ENCODE measurements at regions not wholly inside any gene's neighbourhood (a gene's known extent, or its start where the extent isn't known, plus 50 kb on each side); places are given as distances from the start of the nearest gene placed in this dataset.

DNA sequence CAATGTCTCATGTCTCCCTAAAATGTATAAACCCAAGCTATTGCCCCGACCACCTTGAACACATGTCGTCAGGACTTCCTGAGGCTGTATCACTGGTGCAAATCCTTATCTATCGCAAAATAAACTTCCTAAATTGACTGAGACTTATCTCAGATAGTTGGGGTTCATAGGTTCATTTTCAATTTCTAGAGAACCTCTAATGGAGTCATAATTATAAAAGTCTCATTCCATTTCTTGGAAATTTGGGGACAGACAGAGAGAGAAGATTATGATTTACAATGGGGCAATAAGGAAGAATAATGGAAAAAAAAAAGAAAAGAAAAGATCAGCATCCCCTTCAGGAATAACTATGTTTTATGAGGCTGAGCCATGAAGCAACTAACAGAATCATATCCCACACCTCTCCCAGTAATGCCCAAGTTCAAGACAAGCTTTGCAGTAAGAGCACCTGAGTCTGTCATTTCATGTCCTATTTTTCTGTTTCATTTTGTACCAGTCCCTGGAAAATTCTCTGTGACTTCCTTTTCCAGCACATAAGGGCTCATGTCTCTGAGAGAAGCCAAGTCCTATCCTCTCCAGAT is 70.0 kb upstream of the ETS2 start:
- FAIRE-seq, result no peak
- DNase-seq (ENCODE audit: low spot score), result no peak

DNA sequence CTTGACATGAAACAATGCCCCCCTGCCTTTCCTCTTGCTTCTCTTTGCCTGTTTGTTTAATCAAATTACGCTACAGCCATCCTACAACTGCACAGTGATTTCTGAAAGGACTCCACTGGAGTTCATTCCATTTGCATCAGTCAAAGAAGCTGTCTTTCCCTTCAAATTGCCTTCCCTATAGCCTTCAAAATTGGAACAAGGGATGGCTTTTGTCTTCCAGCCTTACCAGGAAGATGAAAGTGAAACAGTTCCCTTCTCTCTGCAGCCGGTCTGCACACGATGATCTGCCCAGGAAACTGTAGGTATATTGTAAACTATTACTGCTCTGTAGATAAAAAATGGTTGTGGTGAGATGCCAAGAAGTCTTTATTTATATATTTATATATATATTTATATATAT is 65.6 kb upstream of the ETS2 start:
- DNase-seq (ENCODE audit: low spot score) (no peak), FAIRE-seq (no peak)

DNA sequence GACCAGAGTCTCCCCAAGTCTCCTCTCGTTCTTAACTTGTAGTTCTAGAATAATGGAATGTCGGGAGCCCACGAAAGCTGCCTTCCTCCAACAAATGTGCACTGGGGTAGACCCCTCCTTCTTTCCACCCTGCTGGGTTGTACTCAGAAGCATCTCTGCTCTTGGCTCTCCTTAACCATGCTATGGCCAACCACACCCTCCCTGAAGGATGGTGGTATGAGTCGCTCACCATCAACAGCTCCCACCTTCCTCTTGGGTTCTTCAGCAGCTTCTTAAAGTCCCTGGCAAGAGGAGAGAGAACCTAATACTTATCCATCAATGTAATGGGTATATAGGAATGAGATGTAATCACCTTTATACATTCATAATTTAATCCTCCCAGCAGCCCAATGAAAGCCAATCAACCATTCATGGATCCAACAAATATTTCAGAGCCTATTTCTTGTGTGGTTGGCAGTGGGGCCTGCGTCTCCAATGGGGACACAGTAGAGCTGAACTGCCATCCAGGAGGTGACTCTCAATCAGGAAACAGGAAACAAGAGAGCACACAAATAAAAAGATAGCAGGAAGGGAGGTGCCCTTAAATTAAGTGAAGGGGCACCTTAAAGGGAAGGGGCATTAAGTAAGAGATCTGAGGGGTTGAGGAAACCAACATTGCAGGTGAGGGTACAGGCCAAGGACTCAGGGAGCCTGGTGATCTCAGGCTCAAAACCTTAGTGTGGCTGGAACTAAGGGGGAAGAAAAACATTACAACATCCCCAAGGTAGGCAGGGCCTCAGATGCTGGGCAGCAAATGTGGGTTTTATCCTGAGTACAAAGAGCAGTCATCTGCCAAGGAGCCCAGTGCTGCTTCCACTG is 64.4 kb upstream of the ETS2 start:
- no peak for DNase-seq (ENCODE audit: low spot score)
- no peak for FAIRE-seq

DNA sequence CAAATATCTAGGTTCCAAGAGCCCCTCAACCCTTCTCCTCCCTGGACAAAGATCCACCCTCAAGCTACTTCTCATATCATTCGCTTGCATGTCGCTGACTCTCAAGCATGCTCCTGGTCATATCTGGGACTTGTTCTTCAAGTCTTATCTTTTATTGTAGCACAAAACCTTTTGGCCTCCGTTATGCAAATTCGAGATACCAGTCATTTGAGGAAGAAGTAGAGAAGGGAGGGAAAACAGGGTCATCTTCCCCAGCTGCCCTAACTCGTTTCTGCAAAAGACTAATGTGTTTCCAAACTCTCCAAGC is 63.8 kb upstream of the ETS2 start:
- no peak for FAIRE-seq
- DNase-seq (ENCODE audit: low spot score), result no peak

DNA sequence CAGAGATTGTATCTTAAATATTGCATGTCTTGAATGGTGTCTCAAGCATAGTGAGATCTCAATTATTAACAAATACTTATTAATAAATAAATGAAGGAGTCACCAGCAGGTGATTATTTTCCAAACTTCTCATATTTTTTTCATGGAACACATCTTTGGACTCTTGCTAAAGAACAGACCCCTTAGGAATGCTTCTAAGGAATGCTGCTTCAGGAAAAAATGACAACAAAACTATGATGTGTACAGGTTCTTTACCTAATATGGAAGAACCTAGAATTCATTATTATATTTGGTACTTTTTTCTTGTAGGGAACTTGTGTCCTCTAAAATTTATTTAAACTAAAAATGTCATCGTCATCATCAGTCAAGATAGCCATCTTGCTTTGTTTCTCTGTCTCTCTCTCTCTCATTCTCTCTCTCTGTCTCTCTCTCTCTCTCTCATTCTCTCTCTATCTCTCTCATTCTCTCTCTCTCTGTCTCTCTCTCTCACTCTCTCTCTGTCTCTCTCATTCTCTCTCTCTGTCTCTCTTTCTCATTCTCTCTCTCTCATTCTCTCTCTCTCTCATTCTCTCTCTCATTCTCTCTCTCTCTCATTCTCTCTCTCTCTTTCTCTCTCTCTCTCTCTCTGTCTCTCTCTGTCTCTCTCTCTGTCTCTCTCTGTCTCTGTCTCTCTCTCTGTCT is 63.0 kb upstream of the ETS2 start:
- DNase-seq (ENCODE audit: low spot score), result no peak
- no peak for FAIRE-seq

DNA sequence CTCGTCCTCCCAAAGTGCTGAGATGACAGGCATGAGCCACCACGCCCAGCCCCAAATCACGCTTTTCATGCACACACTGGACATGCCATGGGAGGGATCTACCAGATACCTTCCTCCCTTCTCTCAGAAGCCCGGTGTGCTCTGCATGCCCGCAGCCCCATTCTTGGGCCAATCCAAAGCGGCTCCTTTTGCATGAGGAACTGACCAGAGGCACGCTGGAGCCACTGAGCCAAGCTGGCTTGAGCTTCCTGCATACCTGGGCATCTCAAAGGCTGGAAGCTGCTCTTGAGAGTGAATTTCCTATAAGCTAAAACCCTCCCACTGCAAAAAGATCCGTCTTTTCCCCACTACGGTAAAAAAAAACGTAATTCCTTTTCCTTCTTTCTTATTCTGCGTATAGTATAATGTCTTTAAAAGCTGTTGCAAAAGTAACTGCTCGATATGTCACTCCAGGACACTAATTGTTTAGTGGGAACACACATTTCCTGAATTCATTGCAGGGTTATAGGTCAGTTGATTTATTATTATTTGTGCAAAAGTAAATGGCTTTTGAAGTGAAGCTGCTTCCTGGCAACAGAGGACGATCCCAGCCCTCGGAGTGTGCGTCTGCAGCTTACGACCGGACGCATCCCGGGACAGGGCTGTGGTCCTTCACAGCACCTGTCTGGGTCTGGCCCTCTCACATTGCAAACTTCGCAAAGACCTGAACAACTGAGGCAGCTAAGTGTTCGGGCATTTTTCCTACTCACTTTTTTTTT is 61.8 kb upstream of the ETS2 start:
- no peak for FAIRE-seq
- DNase-seq (ENCODE audit: low spot score), result no peak

DNA sequence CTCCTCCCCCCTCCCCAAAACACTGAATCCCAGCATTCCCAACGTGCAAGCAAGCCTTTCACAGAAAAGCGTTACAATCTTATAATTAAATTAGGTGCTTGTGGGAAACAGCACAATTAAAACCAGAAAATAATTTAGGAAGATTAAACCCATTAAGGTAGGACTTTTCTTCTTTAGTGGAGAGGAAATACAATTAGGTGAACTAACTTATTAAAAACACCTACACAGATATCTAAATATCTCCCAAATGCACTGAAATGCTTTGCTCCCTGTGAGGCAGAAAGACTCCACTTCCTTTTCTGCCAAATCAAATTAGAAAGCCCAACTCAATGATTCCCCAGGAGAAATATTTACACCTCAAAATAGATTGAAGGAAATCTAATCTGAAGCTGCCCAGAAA is 60.9 kb upstream of the ETS2 start:
- DNase-seq (ENCODE audit: low spot score), result no peak
- FAIRE-seq, result no peak

DNA sequence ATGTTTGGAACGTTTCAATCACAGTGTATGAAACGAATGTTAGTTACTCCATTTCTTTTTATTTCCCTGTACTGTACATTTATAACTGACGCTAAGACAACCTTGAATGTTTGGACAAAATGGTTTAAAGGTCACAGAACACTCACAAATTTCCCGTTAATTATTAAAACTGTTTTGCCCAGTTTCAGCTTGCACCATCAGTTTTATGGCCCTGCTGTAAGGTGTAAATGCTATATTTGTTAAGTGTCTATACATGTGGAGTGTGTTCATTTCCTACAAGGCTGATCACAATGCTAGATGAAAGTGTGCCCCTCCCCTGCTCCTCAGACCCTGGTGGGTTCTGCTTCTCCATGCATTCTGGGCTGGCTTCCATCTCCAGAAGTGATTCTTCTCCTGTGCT is 57.9 kb upstream of the ETS2 start:
- no peak for DNase-seq (ENCODE audit: low spot score)
- FAIRE-seq, result no peak

DNA sequence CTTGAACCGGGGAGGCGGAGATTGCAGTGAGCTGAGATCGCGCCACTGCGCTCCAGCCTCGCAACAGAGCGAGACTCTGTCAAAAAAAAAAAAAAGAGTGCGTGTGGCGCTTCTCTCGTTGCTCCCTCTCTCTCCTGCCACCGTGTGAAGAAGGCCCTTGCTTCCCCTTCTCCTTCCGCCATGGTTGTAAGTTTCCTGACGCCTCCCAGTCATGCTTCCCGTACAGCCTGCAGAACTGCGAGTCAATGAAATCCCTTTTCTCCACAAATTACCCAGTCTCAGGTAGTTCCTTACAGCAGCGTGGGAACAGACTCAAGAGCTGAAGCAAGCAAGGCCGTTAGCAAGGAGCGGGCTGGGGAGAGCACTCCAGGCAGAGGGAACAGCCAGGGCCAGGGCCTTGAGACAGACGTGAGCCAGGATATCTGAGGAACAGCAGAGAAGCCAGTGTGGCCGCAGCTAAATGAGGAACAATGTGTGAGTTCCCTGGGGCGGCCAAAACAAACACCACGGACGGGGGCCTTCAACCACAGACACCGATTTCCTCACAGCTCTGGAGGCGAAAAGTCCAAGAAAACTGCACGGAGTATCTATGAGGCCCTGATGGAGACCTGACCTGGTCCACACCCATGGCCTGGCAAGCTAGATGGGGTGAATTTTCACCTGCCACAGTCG is 54.2 kb upstream of the ETS2 start:
- DNase-seq (ENCODE audit: low spot score) (no peak), FAIRE-seq (no peak)

DNA sequence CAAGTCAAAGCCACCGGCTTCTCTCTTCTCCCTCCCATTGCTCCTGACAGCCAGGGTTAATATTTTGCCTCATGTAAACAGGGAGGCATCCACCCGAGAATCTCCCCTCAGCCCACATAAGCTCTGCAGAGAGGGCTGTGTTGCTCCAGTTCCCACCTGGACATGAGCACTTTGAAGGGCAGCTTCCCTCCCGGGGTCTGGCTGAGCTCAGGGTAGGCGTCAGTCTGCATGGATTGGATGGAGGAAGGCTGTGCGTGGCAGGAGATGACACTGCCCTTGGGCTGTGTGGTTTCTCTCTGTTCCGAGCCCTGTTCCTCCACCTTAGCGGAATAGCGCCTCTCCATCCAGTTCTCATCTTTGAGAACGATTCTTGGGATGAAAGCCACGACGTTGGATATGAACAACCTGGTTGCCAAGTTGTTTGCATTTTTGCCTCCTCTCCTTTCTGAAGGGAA is 53.7 kb upstream of the ETS2 start:
- FAIRE-seq (no peak), DNase-seq (ENCODE audit: low spot score) (no peak)

DNA sequence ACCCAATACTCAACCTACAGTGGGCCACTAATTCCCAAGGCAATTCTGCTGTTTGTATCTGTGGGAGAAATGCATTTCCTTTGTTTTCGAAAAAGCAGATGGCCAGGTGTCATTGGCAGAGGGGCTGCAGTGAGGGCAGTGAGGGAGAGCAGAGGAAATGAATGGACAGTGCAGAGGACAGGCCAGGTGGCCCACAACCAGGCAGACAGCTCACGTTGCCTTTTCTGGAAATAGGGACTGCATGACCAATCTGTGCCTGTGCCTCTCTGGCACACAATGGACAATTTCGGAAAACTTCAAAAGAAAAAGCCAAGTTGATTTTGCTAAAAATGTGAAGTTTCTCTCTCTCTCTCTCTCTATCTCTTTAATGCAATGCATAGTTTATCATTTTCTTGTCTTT is 52.6 kb upstream of the ETS2 start:
- no peak for FAIRE-seq
- DNase-seq (ENCODE audit: low spot score), result no peak

DNA sequence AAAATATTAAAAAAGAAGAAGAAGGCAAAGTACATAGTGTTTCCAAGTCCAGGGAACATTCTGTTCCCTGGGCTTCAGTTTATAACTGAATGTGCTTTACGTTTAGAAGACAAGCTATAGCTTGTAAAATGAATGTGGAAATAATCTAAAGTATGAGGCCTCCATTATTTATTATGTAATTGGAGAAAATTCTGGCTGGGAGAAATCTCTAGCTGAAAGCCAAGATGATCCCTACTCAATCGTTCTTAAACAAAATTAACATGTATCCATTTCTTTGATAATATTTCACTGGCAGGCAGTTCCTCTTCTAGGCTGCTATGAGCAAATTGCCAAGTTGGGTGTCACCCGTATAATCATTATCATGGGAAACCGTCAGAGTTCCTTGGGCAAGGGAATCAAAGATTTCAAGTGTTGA is 52.2 kb upstream of the ETS2 start:
- no peak for DNase-seq (ENCODE audit: low spot score)
- FAIRE-seq, result no peak
